Right ventricle myocardium superior (tissue), 1 donor: ENCODE measurements at regions not wholly inside any gene's neighbourhood (a gene's known extent, or its start where the extent isn't known, plus 50 kb on each side); places are given as distances from the start of the nearest gene placed in this dataset.

Source experiments
- ATAC-seq: fragments of 200-7000 bp; cut with Tn5 transposase; one replicate; pipeline ENCODE4 v1.9.1; 2020; ENCODE audit warnings: mild to moderate bottlenecking; ENCODE audit not compliant: poor library complexity
- DNase-seq: peaks from one replicate; pipeline ENCODE4 v3.0.0-alpha.2; 2020
- intact Hi-C: fragments of 100-400 bp; cut with DNase I; formaldehyde crosslinking; loops from one replicate; pipeline ENCODE4 v1.11.2; 2022
- donor health status: DM: no; HTN: yes; CAD: no; lungs with severe emphysema.

- DNase-seq (no peak), ATAC-seq (no peak)
- intact Hi-C loops = no loop called here
Measured at GRCh38 chr1:62977366-62977765, 193.4 kb downstream of the ATG4C start.

DNA sequence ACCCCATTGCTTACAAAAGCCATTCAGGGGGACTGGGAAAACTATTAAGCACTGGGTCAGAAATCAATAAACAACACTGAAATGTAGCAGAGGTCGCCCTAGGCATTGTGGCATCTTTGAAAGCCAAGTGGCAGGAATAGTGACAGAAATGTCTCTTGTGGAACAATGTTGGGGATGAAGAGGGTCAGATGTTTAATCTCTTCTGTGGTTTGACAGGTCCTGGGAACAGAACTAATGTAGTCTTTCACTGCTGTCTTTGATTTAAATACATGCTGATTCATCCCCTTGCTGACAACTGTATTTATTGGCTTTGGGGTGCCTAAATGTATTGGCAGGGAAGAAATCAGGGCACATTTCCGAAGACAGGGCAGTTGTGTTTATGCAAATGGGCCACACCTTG lies 194.8 kb downstream of the ATG4C start:
- no peak for DNase-seq
- intact Hi-C loops = no loop called here
- no peak for ATAC-seq

GRCh38 chr1:62981434-62981833 lies 197.5 kb downstream of the ATG4C start:
- peak; percentile 62 for ATAC-seq
- no peak for DNase-seq

GRCh38 chr1:62988867-62989266 lies 204.9 kb downstream of the ATG4C start:
- intact Hi-C loops = no loop called here
- DNase-seq (no peak), ATAC-seq (no peak)

More at GRCh38 chr1:62981434-62981833, 197.5 kb downstream of the ATG4C start:
- intact Hi-C loops = no loop called here

DNA sequence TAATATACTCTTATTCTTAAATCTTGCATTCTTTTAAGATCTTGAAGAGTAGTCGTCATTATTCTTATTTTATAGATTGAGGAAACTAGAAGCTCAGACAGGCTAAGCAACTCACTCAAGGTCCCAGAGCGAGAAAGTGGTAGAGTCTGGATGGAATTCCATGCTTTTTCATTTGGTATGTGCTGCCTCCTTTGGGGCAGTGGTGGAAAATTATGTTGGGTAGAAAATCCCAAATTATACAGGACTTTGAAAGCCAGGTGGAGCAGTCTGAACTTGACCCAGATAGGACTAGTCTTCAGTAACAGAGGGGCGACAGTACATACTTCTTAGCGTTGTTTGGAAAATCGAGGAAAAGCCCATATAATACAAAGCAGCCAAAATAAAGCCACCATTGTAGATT lies 205.6 kb downstream of the ATG4C start:
- ATAC-seq = no peak
- intact Hi-C loops = no loop called here
- DNase-seq = no peak

DNA sequence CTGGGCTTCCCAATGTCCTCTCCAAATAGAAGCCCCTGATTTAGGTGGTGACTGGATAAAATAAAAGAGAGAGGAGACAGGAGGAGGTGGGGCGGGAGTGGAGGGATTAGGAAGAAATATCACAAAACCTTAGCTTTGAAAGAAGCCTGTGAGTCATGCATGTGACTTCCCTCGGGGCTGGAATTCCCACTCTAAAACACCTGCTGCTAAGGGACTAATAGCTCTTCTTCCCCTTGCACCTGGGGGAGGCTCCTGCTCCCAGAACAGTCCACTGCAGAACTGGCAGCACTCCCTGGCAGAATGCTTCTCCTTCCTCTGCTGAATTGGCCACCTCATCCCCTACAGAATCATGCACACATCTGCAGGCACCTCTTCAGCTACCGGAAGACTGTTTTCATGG lies 207.2 kb downstream of the ATG4C start:
- intact Hi-C loops = no loop called here
- ATAC-seq (no peak), DNase-seq (no peak)

GRCh38 chr1:62993844-62994243 lies 209.9 kb downstream of the ATG4C start:
- ATAC-seq (no peak), DNase-seq (no peak)
- intact Hi-C loops = no loop called here

GRCh38 chr1:62995173-62995572 lies 211.2 kb downstream of the ATG4C start:
- DNase-seq (no peak), ATAC-seq (no peak)
- intact Hi-C loops = no loop called here

- DNase-seq (no peak), ATAC-seq (no peak)
- intact Hi-C loops = no loop called here
Measured at GRCh38 chr1:62997884-62998283, 214.0 kb downstream of the ATG4C start.

- intact Hi-C loops = no loop called here
- no peak for DNase-seq
- no peak for ATAC-seq
Measured at GRCh38 chr1:62998845-62999649, 215.1 kb downstream of the ATG4C start.

DNA sequence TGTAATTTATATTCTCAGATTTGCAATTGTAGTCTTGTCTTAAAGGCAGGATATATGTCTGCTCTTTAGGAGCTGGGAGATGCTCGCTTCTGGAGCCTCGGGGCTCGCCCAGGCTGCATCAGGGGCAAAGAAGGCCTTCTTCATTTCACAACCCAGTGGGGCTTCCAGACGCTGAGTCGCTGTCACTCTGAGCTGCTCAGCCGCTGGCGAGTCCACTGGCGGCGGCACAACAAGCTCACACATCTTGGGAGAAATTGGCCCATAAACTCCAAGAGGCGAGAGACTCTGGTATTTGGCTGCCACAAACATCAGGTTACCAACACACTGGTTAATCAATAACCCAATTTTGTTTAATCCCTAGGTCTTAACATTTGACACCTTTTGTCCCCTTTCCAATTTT lies 216.6 kb downstream of the ATG4C start:
- no peak for ATAC-seq
- no peak for DNase-seq
- intact Hi-C loops = no loop called here

- ATAC-seq (no peak), DNase-seq (no peak)
- intact Hi-C loops = no loop called here
Measured at GRCh38 chr1:63004868-63005267, 220.9 kb downstream of the ATG4C start.

DNA sequence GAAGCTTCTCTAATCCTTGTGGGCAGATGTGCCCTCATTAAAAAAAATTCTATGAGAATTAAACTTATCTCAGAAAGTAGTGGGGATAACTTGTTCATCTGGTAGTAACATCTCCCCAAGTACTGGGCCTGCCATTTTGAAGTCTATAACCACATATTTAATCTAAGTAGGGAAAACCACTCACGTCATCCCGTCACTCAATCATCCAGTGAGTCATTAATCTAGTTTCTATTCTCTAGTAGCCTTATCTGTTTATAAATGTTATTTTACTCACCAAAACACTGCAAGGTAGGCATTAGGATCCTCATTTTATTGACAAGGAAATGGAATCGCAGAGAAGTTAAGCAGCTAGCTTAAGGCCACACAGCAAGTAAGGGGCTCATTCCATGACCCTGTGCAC lies 221.9 kb downstream of the ATG4C start:
- intact Hi-C loops = no loop called here
- ATAC-seq (no peak), DNase-seq (no peak)

- intact Hi-C loops = no loop called here
Measured at GRCh38 chr1:63009421-63009820, 225.5 kb downstream of the ATG4C start.

GRCh38 chr1:63010913-63011660 lies 227.2 kb downstream of the ATG4C start:
- DNase-seq = no peak
- ATAC-seq = no peak
- intact Hi-C loops = no loop called here

More at GRCh38 chr1:63009421-63009820, 225.5 kb downstream of the ATG4C start:
- DNase-seq = no peak
- no peak for ATAC-seq

DNA sequence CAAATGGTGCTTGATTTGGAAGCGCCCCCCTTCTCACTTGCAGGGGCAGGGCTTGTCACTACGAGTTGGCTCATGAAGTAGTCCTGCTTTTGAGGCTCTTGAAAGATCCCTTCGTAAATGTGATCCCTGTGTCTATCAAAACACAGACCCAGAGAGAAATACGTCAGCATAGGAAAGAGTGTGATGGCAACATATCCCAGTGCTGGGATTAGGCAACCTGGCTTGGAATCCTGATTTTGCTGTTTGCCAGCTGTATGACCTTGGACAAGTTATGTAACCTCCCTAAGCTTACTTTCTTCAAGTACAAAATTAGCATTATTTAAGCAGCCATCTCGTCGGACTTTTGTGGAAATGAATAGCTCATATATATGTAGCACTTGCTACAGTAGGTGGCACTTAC lies 228.4 kb downstream of the ATG4C start:
- ATAC-seq = peak; percentile 91

DNA sequence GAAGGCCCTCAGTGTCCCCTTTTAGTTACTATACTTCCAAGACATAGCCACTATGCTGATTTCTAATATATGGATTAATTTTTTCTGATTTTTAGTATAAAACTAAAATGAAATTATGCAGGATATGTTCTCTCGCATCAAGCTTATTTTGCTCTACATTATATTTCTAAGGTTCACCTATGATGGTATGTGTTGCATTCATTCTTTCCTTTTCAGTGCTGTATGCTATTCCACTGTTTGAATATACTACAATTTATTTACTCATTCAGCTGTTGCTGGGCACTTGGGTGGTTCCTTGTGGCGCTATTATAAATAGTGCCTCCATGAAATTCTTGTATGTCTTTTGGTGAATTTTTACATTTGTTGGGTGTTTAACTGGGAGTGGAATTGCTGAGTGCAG lies 230.3 kb downstream of the ATG4C start:
- intact Hi-C loops = no loop called here
- ATAC-seq (no peak), DNase-seq (no peak)

More for the DNA sequence above, 228.4 kb downstream of the ATG4C start:
- DNase-seq = no peak
- intact Hi-C loops = no loop called here

DNA sequence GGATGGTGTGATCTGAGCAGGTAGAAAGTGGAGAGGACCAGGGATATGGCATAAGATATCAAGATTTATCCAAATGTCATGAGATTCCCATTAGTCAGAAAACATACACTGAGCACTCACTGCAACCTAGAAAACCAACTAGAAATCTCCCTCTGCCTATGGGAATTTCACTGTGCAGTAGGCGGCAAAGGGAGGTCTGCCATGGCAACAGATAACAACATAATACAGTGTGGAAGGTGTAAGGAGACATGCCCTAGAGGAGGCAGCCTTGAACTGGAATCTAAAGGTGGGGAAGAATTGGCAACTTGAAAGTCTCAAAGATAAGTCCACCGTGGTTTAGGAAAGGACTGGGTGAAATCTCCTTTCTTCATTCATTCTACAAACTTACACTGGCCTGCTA lies 238.4 kb downstream of the ATG4C start:
- ATAC-seq = no peak
- intact Hi-C loops = no loop called here

DNA sequence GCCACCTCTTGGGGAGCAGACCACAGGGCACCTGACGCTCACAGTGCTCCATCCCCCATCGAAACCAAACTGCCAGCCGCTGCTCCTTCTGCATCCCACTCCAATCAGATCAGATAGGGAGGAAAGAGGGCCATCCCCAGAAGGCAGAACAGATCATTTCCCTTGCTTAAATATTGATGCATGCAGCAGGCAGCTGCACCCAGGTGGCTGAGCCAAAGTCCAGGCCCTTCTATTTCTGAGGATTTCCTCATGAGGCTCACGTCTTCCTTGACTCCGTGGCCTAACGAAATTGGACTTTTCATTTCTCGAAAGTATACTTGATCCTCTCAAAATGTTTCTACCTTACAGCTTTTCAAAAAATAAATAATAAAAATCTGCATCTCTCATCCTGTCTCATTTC lies 239.2 kb downstream of the ATG4C start:
- ATAC-seq = no peak
- no peak for DNase-seq
- intact Hi-C loops = no loop called here

More for the DNA sequence above, 238.4 kb downstream of the ATG4C start:
- DNase-seq = no peak

DNA sequence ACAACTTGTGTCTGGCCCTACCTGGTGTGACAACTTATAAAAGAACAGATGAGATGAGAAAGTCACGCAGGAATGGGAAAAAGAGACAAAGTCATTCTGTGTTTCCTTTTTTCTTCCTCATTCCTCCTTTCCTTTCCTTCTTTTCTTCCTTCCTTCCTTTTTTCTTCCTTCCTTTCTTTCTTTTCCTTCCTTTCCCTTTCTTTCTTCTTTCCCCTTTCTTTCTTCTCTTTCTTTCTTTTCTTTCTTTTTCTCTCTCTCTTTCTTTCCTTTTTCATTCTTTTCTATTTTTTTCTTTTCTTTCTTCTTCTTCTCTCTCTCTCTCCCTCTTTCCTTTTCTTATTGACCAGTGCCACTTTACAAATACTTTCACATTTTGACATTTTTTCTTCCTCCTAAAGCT lies 239.7 kb downstream of the ATG4C start:
- intact Hi-C loops = no loop called here
- ATAC-seq = no peak

More for the DNA sequence above, 239.7 kb downstream of the ATG4C start:
- no peak for DNase-seq
